Body of pancreas (tissue), 4 donors: ENCODE measurements at regions not wholly inside any gene's neighbourhood (a gene's known extent, or its start where the extent isn't known, plus 50 kb on each side); places are given as distances from the start of the nearest gene placed in this dataset.

Experiments used
- ATAC-seq: fragments of 150-250 bp; one replicate; pipeline ENCODE4 v1.9.1; 2016
- DNase-seq, 4 donors: peaks; one replicate each; pipeline ENCODE4 v3.0.0-alpha.2; 2019
- H3K27ac ChIP-seq, 4 donors: fragments of 200-600 bp; sonication (generic); 1 replicate in 3 of 4; 2 replicates in 1 of 4; pipeline versions ENCODE4 v1.5.1 to v1.6.1; 2016 to 2019; ENCODE audit warnings: mild to moderate bottlenecking in 1 of 4, mixed read lengths in 1 of 4, moderate library complexity in 1 of 4
- H3K27me3 ChIP-seq, 2 donors: fragments of 200-600 bp; sonication (generic); one replicate each; pipeline ENCODE4 v1.6.0; 2016; ENCODE audit warnings: mild to moderate bottlenecking in 1 of 2
- H3K36me3 ChIP-seq, 2 donors: fragments of 200-600 bp; sonication (generic); replicated peaks in 1 of 2; 2 replicates each; pipeline ENCODE4 v1.5.1; 2016; ENCODE audit warnings: low read depth in 2 of 2; ENCODE audit not compliant: insufficient read depth in 1 of 2
- H3K4me1 ChIP-seq: fragments of 200-600 bp; sonication (generic); one replicate; pipeline ENCODE4 v1.6.0; 2016
- H3K4me3 ChIP-seq, 2 donors: fragments of 200-600 bp; sonication (generic); 1 replicate in 1 of 2; 2 replicates in 1 of 2; pipeline ENCODE4 v1.5.1; 2016 to 2019
- H3K9me3 ChIP-seq, 3 donors: fragments of 200-600 bp; sonication (generic); 1 replicate in 2 of 3; 2 replicates in 1 of 3; pipeline ENCODE4 v1.5.1; 2016
- CTCF ChIP-seq, 7 experiments: fragments of 450-650 bp in 4 of 7; fragments of 200-600 bp in 3 of 7; sonication (generic) in 3 of 7; IDR thresholded peaks; one replicate each; pipeline ENCODE4 v1.5.1; 2016 to 2019; ENCODE audit warnings: antibody characterized with exemption in 7 of 7
- POLR2A ChIP-seq, 3 donors: fragments of 450-650 bp; IDR thresholded peaks; one replicate each; pipeline ENCODE4 v1.6.1; 2016; ENCODE audit warnings: antibody characterized with exemption in 3 of 3, mild to moderate bottlenecking in 2 of 3
- WGBS, 2 donors: methylation state at CpG; one replicate each; pipeline ENCODE4 v1.1.5; 2017; 5-methylcytosine and 5-hydroxymethylcytosine counted together
- intact Hi-C: fragments of 100-400 bp; cut with DNase I; formaldehyde crosslinking; loops from one replicate; pipeline ENCODE4 v1.15.1; 2023

- WGBS, 2 donors, result 82 to 86% methylated on average over 3 of the region's 3 CpGs
- TF ChIP-seq CTCF (IDR thresholded peaks at IDR 0.05) (no peak), POLR2A (IDR thresholded peaks at IDR 0.05) (no peak)
- H3K9me3 ChIP-seq, result no peaks in the 10 kb centered on the region
- H3K4me1 ChIP-seq, result no peaks in the 10 kb centered on the region
- H3K4me3 ChIP-seq, result no peak overlapping the region
- no peak overlapping the region for H3K27ac ChIP-seq
- DNase-seq, result no peak
- intact Hi-C loops, result no loop called here
- H3K36me3 ChIP-seq, result no peaks in the 10 kb centered on the region
- no peak for ATAC-seq
- no peaks in the 10 kb centered on the region for H3K27me3 ChIP-seq
Measured at GRCh38 chr11:64461081-64461480, 94.7 kb upstream of the SLC22A11 start.

DNA sequence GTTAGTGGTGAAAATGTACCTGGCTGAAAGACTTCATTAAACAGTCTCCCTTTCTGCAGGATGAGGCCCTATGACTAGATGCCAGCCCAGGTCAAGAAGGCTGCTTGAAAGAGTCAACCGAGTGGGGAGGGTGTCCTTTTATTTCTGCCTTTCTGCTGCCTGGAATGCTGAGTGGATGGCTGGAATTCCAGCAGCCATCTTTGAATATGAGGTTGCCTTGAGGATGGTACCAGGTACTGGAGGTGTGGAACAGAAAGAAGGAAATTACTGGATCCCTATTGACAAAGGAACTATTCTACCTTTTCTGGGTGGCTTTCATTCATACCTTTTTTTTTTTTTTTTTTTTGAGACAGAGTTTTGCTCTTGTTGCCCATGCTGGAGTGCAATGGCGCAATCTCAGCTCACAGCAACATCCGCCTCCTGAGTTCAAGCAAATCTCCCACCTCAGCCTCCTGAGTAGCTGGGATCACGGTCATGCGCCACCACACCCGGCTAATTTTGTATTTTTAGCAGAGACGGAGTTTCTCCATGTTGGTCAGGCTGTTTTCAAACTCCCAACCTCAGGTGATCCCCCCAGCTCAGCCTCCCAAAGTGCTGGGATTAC is 89.5 kb upstream of the SLC22A11 start:
- ATAC-seq (no peak), DNase-seq (no peak)
- no peak for TF ChIP-seq POLR2A (IDR thresholded peaks at IDR 0.05)
- no peak for TF ChIP-seq CTCF (IDR thresholded peaks at IDR 0.05)
- Histone ChIP-seq H3K9me3 (no peaks in the 10 kb centered on the region), H3K27ac (no peak overlapping the region), H3K27me3 (no peaks in the 10 kb centered on the region), H3K4me1 (no peaks in the 10 kb centered on the region), H3K36me3 (no peaks in the 10 kb centered on the region), H3K4me3 (no peak overlapping the region)
- WGBS, 2 donors, result 97 to 99% methylated on average over 7 of the region's 7 CpGs
- intact Hi-C loops, result no loop called here

DNA sequence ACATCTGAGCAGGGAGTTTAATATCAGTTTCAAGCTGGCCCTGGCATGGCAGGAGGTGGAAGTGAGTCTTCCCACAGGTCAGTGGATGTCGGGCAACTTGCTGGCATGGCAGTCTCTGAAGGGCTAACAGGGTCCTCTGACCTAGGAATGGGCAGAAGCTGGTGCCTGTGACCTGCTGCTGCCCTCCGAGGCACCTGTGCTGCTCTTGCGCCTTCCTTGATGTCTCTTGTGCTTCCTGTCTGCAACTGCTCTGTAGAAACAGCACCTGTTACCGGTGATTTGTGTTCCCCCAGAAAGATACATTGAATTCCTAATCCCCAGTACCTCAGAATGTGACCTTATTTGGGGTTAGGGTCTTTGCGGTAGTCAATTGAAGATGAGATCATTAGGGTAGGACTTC is 86.5 kb upstream of the SLC22A11 start:
- ATAC-seq, result no peak

GRCh38 chr11:64472593-64473455 is 82.9 kb upstream of the SLC22A11 start:
- Histone ChIP-seq H3K36me3 (no peaks in the 10 kb centered on the region), H3K4me3 (no peak overlapping the region), H3K27me3 (no peaks in the 10 kb centered on the region), H3K4me1 (peaks cover 16% of the 10 kb centered on the region), H3K27ac (peak overlapping the region in 3 of 4 donors; percentile 52 to 71 (median 54)), H3K9me3 (no peaks in the 10 kb centered on the region)
- no peak for TF ChIP-seq POLR2A (IDR thresholded peaks at IDR 0.05)
- TF ChIP-seq CTCF (IDR thresholded peaks at IDR 0.05), result no peak
- 38 to 62% methylated on average over 10 of the region's 10 CpGs for WGBS, 2 donors
- intact Hi-C loops, result no loop called here
- DNase-seq (peak; percentile 52 to 72 (median 65)), ATAC-seq (peak; percentile 97)

More for the DNA sequence above, 86.5 kb upstream of the SLC22A11 start:
- intact Hi-C loops, result no loop called here
- Histone ChIP-seq H3K9me3 (no peaks in the 10 kb centered on the region), H3K4me3 (no peak overlapping the region), H3K27ac (no peak overlapping the region), H3K36me3 (no peaks in the 10 kb centered on the region), H3K4me1 (peaks cover 16% of the 10 kb centered on the region), H3K27me3 (no peaks in the 10 kb centered on the region)
- WGBS, 2 donors, result 46 to 95% methylated on average over 4 to 5 of the region's 5 CpGs
- DNase-seq, result no peak
- TF ChIP-seq POLR2A (IDR thresholded peaks at IDR 0.05) (no peak), CTCF (IDR thresholded peaks at IDR 0.05) (no peak)
